ENCODE measurements at regions not wholly inside any gene's neighbourhood (a gene's known extent, or its start where the extent isn't known, plus 50 kb on each side); places are given as distances from the start of the nearest gene placed in this dataset.

- DNase-seq, result peak; percentile 75
These were observed 372.1 kb upstream of the B3GALT2 start for GRCh38 chr1:193558491-193559028.

GRCh38 chr1:193555662-193556441 is 369.4 kb upstream of the B3GALT2 start:
- DNase-seq, result no peak

- DNase-seq, result no peak
These were observed 367.2 kb upstream of the B3GALT2 start for GRCh38 chr1:193553564-193553963.

- no peak for DNase-seq
These were observed 365.9 kb upstream of the B3GALT2 start for GRCh38 chr1:193552274-193552673.

GRCh38 chr1:193549081-193549480 is 362.7 kb upstream of the B3GALT2 start:
- no peak for DNase-seq

- DNase-seq, result no peak
These were observed 358.8 kb upstream of the B3GALT2 start for GRCh38 chr1:193545171-193545570.

GRCh38 chr1:193543259-193543658 is 356.8 kb upstream of the B3GALT2 start:
- peak; percentile 72 for DNase-seq

- peak; percentile 8 for DNase-seq
These were observed 356.3 kb upstream of the B3GALT2 start for GRCh38 chr1:193542690-193543089.

GRCh38 chr1:193540511-193540910 is 354.1 kb upstream of the B3GALT2 start:
- DNase-seq, result no peak

GRCh38 chr1:193539731-193540459 is 353.5 kb upstream of the B3GALT2 start:
- no peak for DNase-seq

- DNase-seq, result no peak
These were observed 352.3 kb upstream of the B3GALT2 start for GRCh38 chr1:193538680-193539079.

- no peak for DNase-seq
These were observed 351.6 kb upstream of the B3GALT2 start for GRCh38 chr1:193538003-193538354.

- DNase-seq, result no peak
These were observed 351.0 kb upstream of the B3GALT2 start for GRCh38 chr1:193537266-193538002.

GRCh38 chr1:193533853-193534252 is 347.4 kb upstream of the B3GALT2 start:
- no peak for DNase-seq

- no peak for DNase-seq
These were observed 339.7 kb upstream of the B3GALT2 start for GRCh38 chr1:193525917-193526710.

- no peak for DNase-seq
These were observed 339.0 kb upstream of the B3GALT2 start for GRCh38 chr1:193525411-193525810.

GRCh38 chr1:193524616-193525015 is 338.2 kb upstream of the B3GALT2 start:
- DNase-seq, result no peak

- DNase-seq, result no peak
These were observed 337.6 kb upstream of the B3GALT2 start for GRCh38 chr1:193524021-193524420.

- peak; percentile 6 for DNase-seq
These were observed 334.1 kb upstream of the B3GALT2 start for GRCh38 chr1:193520472-193520871.

- DNase-seq, result no peak
These were observed 333.5 kb upstream of the B3GALT2 start for GRCh38 chr1:193519922-193520321.

GRCh38 chr1:193516755-193517388 is 330.5 kb upstream of the B3GALT2 start:
- no peak for DNase-seq

- no peak for DNase-seq
These were observed 328.0 kb upstream of the B3GALT2 start for GRCh38 chr1:193514397-193514796.

Measured in fibroblast of upper back skin (primary cell).